ENCODE measurements at regions not wholly inside any gene's neighbourhood (a gene's known extent, or its start where the extent isn't known, plus 50 kb on each side); places are given as distances from the start of the nearest gene placed in this dataset.

DNA sequence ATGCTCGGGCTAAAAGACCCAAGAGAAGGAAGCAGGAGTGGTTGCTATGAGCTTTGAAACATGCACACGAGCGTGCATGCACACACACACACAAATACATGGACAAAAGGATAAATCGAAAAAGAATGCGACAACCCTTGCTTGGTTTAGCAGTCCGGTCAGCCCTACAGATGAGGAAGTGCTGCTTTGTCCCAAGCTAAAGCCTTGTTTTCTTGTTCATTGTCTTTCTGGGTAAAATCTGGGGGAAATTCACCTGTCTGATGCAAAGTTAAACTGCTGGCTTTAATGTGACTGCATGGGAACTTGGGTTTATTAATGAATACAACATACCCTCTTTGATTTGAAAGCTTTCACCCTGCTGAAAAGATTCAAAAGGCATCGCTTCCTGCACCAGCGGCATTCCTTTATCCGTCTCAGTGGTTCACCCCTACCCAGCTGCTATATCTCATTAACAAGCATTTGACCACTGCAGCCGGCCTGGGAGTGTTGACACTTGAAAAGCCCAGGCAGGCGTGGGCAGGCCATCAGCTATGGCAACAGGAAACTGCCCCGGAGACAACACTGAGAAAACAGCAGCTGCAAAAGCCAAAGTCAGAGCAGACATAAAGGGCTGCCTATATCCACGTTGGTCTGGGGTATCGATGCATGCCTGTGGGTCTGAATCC is 301.7 kb downstream of the NDFIP2 start:
- POLR2A ChIA-PET = no interaction called here
- TF ChIP-seq, protein P1, sequence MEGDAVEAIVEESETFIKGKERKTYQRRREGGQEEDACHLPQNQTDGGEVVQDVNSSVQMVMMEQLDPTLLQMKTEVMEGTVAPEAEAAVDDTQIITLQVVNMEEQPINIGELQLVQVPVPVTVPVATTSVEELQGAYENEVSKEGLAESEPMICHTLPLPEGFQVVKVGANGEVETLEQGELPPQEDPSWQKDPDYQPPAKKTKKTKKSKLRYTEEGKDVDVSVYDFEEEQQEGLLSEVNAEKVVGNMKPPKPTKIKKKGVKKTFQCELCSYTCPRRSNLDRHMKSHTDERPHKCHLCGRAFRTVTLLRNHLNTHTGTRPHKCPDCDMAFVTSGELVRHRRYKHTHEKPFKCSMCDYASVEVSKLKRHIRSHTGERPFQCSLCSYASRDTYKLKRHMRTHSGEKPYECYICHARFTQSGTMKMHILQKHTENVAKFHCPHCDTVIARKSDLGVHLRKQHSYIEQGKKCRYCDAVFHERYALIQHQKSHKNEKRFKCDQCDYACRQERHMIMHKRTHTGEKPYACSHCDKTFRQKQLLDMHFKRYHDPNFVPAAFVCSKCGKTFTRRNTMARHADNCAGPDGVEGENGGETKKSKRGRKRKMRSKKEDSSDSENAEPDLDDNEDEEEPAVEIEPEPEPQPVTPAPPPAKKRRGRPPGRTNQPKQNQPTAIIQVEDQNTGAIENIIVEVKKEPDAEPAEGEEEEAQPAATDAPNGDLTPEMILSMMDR (IDR thresholded peaks at IDR 0.05; ENCODE audit: control extremely low read depth, extremely low read depth, low read depth, missing control alignments) = no peak
- CTCF ChIA-PET = interaction anchor here (1.5 to 1.9 kb wide), 2 partner anchors 9 to 28 kb away, joined by 4 read pairs; no protein-coding TSS in a partner anchor
- no peak for DNase-seq (ENCODE audit: extremely low spot score)

DNA sequence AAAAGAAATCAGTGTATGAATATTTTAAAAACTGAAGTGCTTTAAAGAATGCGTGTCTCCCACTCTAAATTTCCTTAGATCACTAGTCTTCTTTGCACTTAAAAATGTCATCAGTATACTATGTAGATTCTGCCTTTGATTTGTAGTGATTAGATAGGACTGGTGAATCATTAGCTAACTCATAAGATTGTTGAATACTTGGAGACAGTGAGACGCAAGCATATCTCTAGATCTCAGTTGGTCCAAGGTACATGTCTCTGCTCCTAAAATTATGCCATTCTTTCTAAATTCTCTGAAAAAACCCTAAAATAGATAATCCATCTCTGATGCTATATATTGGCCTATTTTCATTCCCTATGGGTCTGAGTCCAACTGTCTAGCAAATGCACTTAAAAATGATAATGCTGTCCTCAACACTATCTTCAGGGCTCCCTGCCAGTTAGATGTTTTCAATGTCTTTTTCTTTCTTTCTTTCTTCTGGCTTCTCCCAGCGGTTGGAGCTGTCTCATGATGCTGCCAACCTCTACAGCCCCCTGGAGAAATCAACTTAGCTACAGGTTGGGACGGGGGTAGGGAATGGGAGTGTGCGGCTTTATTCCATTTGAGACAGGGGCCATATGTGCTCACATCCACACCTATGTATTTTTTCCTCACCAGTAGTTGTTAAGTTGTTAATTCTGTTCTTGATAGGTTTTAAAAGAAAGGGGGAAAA is 301.0 kb downstream of the NDFIP2 start:
- CTCF ChIA-PET = interaction anchor here (1.5 to 1.9 kb wide), 2 partner anchors 10 to 29 kb away, joined by 4 read pairs; no protein-coding TSS in a partner anchor
- no peak for DNase-seq (ENCODE audit: extremely low spot score)
- POLR2A ChIA-PET = no interaction called here
- TF ChIP-seq, protein P1 (IDR thresholded peaks at IDR 0.05; ENCODE audit: control extremely low read depth, extremely low read depth, low read depth, missing control alignments) = no peak

DNA sequence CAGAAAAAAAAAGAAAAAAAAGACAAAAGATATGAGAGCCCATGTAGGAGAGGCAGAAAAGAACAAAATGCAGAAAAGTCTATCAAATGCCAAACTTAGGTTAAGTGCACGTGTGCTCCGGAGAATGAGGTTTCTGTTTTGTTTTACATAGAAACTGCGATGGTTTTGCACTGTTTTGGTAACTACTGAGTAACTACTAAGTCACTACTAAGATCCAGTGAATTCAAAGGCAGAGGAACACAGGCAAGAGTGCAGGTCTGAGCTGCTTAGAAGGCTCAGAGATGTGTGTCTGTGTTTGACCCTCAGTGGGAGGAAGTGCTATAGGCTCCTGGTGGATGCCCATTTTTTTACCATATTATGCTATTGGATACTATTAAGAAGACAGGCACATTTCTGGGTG is 299.3 kb downstream of the NDFIP2 start:
- CTCF ChIA-PET = no interaction called here
- DNase-seq (ENCODE audit: extremely low spot score) = no peak
- POLR2A ChIA-PET = no interaction called here
- TF ChIP-seq, protein P1 (IDR thresholded peaks at IDR 0.05; ENCODE audit: control extremely low read depth, extremely low read depth, low read depth, missing control alignments) = no peak

DNA sequence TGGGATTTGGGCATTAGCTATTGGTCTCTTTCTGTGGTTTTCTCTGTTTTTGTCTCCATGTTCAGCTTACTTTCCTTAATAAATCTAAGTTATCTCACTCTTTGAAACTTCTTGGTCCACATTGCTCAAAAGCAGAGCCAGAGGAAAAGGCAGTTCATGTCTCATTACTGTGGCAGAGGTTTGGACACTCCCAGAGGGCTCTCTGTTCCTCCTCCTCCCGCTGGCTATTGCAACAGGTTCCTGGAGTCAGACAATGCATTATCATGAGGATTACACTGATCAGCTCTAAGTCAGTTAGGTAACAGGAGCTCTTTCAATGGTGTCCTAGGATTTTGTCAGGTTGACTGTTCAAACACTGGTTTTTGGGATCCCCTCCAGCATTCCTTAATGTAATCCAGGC is 298.8 kb downstream of the NDFIP2 start:
- DNase-seq (ENCODE audit: extremely low spot score) = no peak
- TF ChIP-seq, protein P1 (IDR thresholded peaks at IDR 0.05; ENCODE audit: control extremely low read depth, extremely low read depth, low read depth, missing control alignments) = no peak
- ChIA-PET CTCF (no interaction called here), POLR2A (no interaction called here)

DNA sequence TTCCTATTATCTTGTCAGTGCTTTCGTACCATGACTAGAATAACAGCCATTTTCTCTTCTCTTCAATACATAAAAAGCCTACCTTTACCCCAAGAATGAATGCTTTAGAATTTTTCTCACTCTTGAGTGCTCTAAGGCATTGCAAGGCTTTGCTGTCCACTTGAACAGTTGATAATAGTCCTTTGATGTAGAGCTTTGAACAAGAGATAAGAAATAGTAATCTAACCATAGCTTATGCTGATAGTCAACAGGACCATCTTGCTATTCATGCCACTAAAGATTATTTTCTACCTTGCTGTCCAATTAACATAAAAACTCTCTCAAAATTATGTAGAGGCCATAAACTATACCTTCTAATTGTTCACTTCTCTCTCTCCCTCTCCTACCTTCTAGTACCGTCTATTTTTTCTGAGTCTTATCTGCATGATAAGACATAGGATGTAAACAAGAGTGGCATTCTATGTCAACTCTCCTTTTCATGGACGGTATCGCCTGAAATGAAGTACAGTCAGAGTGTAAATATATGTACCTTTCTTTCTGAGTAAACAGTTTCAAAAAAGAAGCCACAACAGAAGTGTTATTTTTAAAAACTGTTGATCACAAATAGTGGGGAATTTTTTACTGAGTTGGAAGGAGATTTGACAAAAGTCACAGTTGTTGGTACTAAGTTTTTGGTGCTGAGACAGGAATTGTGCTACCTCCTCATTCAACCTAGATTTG is 297.9 kb downstream of the NDFIP2 start:
- TF ChIP-seq, protein P1 (IDR thresholded peaks at IDR 0.05; ENCODE audit: control extremely low read depth, extremely low read depth, low read depth, missing control alignments) = no peak
- ChIA-PET POLR2A (no interaction called here), CTCF (interaction anchor here (0.7 to 1.1 kb wide), 2 partner anchors 17 to 27 kb away, joined by 3 to 4 read pairs; no protein-coding TSS in a partner anchor)
- no peak for DNase-seq (ENCODE audit: extremely low spot score)

DNA sequence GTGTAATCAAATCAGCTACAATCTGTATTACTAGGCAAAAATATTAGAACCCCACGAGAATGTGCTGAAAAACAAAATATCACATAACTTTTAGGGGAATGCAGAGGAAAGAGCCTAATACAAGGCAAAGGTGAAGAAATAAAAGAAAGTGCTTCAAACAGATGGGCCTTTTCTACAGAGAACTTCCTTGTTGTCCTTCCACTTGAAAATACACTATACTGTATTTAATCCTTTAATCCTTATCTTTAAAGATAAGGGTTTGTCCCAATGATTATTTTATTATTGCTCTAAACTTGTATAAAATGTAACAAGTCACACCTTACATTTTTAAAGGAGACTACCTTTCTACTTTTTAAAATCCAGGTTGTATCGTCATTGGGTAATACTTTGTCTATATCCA is 296.5 kb downstream of the NDFIP2 start:
- no peak for DNase-seq (ENCODE audit: extremely low spot score)

More for the DNA sequence above, 296.5 kb downstream of the NDFIP2 start:
- CTCF ChIA-PET = no interaction called here
- POLR2A ChIA-PET = no interaction called here
- TF ChIP-seq, protein P1 (IDR thresholded peaks at IDR 0.05; ENCODE audit: control extremely low read depth, extremely low read depth, low read depth, missing control alignments) = no peak
